HL-60 (cell line): ENCODE measurements at regions not wholly inside any gene's neighbourhood (a gene's known extent, or its start where the extent isn't known, plus 50 kb on each side); places are given as distances from the start of the nearest gene placed in this dataset.

Experiments used
- CTCF ChIP-seq: IDR thresholded peaks from one replicate; pipeline ENCODE4 v1.5.1; 2011; ENCODE audit warnings: low read length, control low read depth, inconsistent platforms; ENCODE audit not compliant: insufficient read depth
- POLR2AphosphoS5 ChIP-seq: IDR thresholded peaks from 2 replicates; pipeline ENCODE4 v1.6.1; 2012; ENCODE audit warnings: low read depth
- SPI1 ChIP-seq: IDR thresholded peaks from 2 replicates; pipeline ENCODE4 v1.6.1; 2012; ENCODE audit warnings: low read depth, mild to moderate bottlenecking, borderline replicate concordance

GRCh38 chr2:181170256-181170655 lies 189.9 kb downstream of the UBE2E3 start:
- TF ChIP-seq SPI1 (no peak), CTCF (no peak), POLR2AphosphoS5 (no peak)
